DND-41 (cell line): ENCODE measurements at regions not wholly inside any gene's neighbourhood (a gene's known extent, or its start where the extent isn't known, plus 50 kb on each side); places are given as distances from the start of the nearest gene placed in this dataset.

Experiments
- EZH2 ChIP-seq: IDR thresholded peaks from 3 replicates; pipeline ENCODE4 v1.6.1; 2012; ENCODE audit warnings: borderline replicate concordance, low read depth, mild to moderate bottlenecking, moderate library complexity, low read length, inconsistent platforms; ENCODE audit not compliant: severe bottlenecking
- TF ChIP-seq, protein P1 (sequence below): IDR thresholded peaks from 2 replicates; pipeline ENCODE4 v1.5.1; 2012; ENCODE audit warnings: borderline replicate concordance, low read length, moderate library complexity, mild to moderate bottlenecking; ENCODE audit not compliant: poor library complexity, severe bottlenecking; ENCODE audit errors: extremely low read depth

DNA sequence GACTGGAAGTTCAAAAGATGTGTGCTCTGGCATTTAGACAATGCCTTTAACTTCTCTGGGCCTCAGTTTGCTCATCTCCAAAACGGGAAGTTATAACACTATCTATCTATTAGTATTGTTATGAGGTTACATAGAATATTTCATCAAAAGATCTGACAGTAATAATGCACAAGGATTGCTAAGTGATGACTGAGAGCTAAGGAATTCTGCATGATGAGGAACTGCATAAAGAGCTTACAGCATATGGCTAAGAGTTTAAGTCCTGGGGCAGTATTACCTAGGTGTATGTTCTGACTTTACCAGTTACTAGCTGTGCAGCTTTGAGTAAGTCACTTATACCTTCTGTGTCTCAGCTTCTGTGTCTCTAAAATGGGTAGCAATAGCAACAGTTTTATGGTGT is 160.1 kb upstream of the TMPO start:
- TF ChIP-seq, protein P1, sequence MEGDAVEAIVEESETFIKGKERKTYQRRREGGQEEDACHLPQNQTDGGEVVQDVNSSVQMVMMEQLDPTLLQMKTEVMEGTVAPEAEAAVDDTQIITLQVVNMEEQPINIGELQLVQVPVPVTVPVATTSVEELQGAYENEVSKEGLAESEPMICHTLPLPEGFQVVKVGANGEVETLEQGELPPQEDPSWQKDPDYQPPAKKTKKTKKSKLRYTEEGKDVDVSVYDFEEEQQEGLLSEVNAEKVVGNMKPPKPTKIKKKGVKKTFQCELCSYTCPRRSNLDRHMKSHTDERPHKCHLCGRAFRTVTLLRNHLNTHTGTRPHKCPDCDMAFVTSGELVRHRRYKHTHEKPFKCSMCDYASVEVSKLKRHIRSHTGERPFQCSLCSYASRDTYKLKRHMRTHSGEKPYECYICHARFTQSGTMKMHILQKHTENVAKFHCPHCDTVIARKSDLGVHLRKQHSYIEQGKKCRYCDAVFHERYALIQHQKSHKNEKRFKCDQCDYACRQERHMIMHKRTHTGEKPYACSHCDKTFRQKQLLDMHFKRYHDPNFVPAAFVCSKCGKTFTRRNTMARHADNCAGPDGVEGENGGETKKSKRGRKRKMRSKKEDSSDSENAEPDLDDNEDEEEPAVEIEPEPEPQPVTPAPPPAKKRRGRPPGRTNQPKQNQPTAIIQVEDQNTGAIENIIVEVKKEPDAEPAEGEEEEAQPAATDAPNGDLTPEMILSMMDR, result no peak
- TF ChIP-seq EZH2, result no peak
